Smooth muscle cell (in vitro differentiated cells): ENCODE measurements at regions not wholly inside any gene's neighbourhood (a gene's known extent, or its start where the extent isn't known, plus 50 kb on each side); places are given as distances from the start of the nearest gene placed in this dataset.
"Not testable (repeated sequence)": the region's sequence is repeated elsewhere in the genome, so short reads cannot be mapped to it uniquely, and the experiment has no call there.

Experiments used
- DNase-seq: peaks from one replicate; lab custom pipeline; 2025; ENCODE audit not compliant: unreplicated experiment; lab: John Stamatoyannopoulos, UW
- H2AFZ ChIP-seq: fragments of 200-600 bp; sonication (generic); 2 replicates; pipeline ENCODE4 v1.6.0; 2016; ENCODE audit warnings: antibody characterized with exemption, low read depth, mild to moderate bottlenecking
- H3F3A ChIP-seq: fragments of 200-600 bp; sonication (generic); 2 replicates; pipeline ENCODE4 v1.6.0; 2017; ENCODE audit warnings: antibody characterized with exemption, low read depth
- H3K27ac ChIP-seq: fragments of 200-600 bp; sonication (generic); 2 replicates; pipeline ENCODE4 v1.5.1; 2016; ENCODE audit warnings: low read depth, mild to moderate bottlenecking
- H3K27me3 ChIP-seq: fragments of 200-600 bp; sonication (generic); 2 replicates; pipeline ENCODE4 v1.6.1; 2016; ENCODE audit warnings: low read depth, mild to moderate bottlenecking
- H3K36me3 ChIP-seq: fragments of 200-600 bp; sonication (generic); 2 replicates; pipeline ENCODE4 v1.5.1; 2016; ENCODE audit warnings: low read depth
- H3K4me1 ChIP-seq: fragments of 200-600 bp; sonication (generic); 2 replicates; pipeline ENCODE4 v1.5.1; 2016; ENCODE audit warnings: low read depth
- H3K4me2 ChIP-seq: fragments of 200-600 bp; sonication (generic); 2 replicates; pipeline ENCODE4 v1.6.0; 2016; ENCODE audit warnings: mild to moderate bottlenecking
- H3K4me3 ChIP-seq: fragments of 200-600 bp; sonication (generic); 2 replicates; pipeline ENCODE4 v1.5.1; 2016; ENCODE audit warnings: mild to moderate bottlenecking
- H3K79me2 ChIP-seq: fragments of 200-600 bp; sonication (generic); 2 replicates; pipeline ENCODE4 v1.6.0; 2016; ENCODE audit warnings: low read depth, mild to moderate bottlenecking
- H3K9ac ChIP-seq: fragments of 200-600 bp; sonication (generic); 2 replicates; pipeline ENCODE4 v1.6.0; 2016; ENCODE audit warnings: low read depth
- H3K9me3 ChIP-seq: fragments of 200-600 bp; sonication (generic); replicated peaks from 2 replicates; pipeline ENCODE4 v1.5.1; 2016; ENCODE audit warnings: low read depth
- H4K20me1 ChIP-seq: fragments of 200-600 bp; sonication (generic); 2 replicates; pipeline ENCODE4 v1.6.0; 2016; ENCODE audit warnings: low read depth
- WGBS: methylation state at CpG from one replicate; pipeline ENCODE4 v1.1.7; 2016; ENCODE audit warnings: low lambda C conversion rate; 5-methylcytosine and 5-hydroxymethylcytosine counted together

DNA sequence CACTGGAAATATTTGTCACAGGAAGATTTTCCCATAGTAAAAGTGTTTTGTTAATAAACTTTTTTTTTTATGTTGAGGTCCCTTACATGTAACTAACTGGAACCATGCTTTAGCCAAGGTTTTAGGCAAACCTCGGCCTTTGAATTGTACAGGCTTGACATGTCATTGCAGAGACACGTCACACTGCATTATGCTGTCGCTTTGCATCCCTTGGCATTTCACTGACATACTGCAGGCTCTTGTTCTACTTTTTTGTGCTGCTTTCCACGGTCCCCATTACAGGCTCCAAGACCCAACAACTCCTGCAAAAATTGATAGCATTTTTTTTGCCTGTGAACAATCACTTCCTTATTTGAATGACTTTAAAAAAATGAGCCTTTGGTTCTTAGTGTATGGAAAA is 112.5 kb upstream of the POMZP3 start:
- not testable (repeated sequence) for H3K27me3 ChIP-seq, H2AFZ ChIP-seq, H3F3A ChIP-seq, H4K20me1 ChIP-seq, H3K4me3 ChIP-seq, H3K9ac ChIP-seq, H3K27ac ChIP-seq, H3K9me3 ChIP-seq, H3K36me3 ChIP-seq, H3K4me2 ChIP-seq, DNase-seq, H3K79me2 ChIP-seq, H3K4me1 ChIP-seq
- WGBS: 31% methylated on average over 4 of the region's 4 CpGs

DNA sequence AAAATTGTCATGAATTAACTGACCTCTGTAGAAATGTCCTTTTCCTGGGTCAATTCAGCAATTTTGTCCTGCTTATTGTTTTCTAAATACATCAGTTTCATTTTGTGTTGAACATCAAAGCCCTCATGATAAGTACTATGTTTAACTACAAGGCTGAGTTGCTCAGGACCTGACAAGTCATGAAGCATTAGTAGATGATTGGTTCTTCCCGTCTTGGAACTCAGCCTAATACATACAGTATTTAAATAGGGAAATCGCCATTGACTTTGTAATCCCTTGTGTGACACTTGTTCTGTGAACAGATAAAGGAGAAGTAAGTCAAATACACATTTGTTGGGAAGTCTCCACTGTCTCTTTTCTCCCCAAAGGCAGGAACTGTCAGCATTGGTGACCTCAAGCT is 109.6 kb upstream of the POMZP3 start:
- H3K27ac ChIP-seq, H3K9me3 ChIP-seq, H3K36me3 ChIP-seq, H3K4me1 ChIP-seq, H4K20me1 ChIP-seq, H3K4me3 ChIP-seq, DNase-seq, H2AFZ ChIP-seq, H3K9ac ChIP-seq, H3K4me2 ChIP-seq, H3F3A ChIP-seq, H3K79me2 ChIP-seq, H3K27me3 ChIP-seq: not testable (repeated sequence)
- 76% methylated on average over 2 of the region's 2 CpGs for WGBS

DNA sequence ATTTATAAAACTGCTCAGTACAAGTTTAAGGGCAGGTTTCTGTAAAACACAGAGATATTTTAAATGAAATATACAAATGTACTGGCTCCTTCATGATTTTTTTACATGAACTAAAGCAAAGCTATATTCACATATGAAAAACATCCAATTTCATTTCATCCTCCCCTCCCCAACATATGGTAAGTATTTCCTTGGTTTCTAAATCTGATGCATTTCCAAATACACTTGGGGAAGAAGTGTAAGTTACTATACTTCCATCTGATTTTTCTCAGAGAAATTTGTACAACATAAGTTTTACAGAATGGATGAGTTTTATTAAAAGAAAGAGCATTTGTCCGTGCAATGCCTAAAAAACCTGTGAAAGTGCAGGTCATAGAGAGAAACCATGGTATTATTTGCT is 109.0 kb upstream of the POMZP3 start:
- not testable (repeated sequence) for H3K4me3 ChIP-seq, H3K27ac ChIP-seq, DNase-seq, H3K4me1 ChIP-seq, H3K9me3 ChIP-seq, H2AFZ ChIP-seq, H3K4me2 ChIP-seq, H4K20me1 ChIP-seq, H3K36me3 ChIP-seq, H3K27me3 ChIP-seq, H3F3A ChIP-seq, H3K79me2 ChIP-seq, H3K9ac ChIP-seq
- WGBS: 93% methylated on average over 1 of the region's 1 CpG

DNA sequence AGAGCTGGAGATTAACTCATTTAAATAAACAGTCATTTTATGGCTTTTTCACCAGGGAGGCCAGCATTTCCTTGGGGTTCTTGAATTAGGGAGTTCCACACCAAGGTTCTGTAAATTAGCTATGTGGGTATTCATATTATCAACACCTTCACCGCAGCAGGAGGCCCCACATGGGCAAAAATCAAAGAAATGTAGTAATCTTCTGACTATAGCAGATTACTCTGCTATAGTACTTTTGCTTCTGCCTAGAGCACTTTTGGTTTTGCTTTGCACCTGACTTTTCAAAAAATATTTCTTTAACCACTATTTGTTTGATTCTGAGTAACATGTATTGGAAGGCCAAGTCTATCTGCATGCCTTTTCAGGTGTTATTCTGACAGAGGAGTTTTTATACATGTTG is 108.6 kb upstream of the POMZP3 start:
- H3K36me3 ChIP-seq, H3F3A ChIP-seq, H4K20me1 ChIP-seq, H3K4me3 ChIP-seq, H3K79me2 ChIP-seq, H3K9me3 ChIP-seq, H3K27ac ChIP-seq, H3K9ac ChIP-seq, H3K4me1 ChIP-seq, H3K4me2 ChIP-seq, H3K27me3 ChIP-seq, DNase-seq, H2AFZ ChIP-seq: not testable (repeated sequence)
- WGBS: 100% methylated on average over 1 of the region's 1 CpG

DNA sequence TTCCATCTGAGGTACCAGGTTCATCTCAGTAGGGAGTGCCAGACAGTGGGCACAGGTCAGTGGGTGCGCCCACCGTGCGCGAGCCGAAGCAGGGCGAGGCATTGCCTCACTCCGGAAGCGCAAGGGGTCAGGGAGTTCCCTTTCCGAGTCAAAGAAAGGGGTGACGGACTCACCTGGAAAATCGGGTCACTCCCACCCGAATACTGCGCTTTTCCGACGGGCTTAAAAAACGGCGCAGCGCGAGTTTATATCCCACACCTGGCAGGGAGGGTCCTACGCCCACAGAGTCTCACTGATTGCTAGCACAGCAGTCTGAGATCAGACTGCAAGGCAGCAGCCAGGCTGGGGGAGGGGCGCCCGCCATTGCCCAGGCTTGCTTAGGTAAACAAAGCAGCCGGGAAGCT is 101.5 kb upstream of the POMZP3 start:
- not testable (repeated sequence) for H3K9me3 ChIP-seq, H3K4me1 ChIP-seq, H3K9ac ChIP-seq, H3K27ac ChIP-seq, H3K27me3 ChIP-seq, H3K79me2 ChIP-seq, DNase-seq, H3K36me3 ChIP-seq, H3F3A ChIP-seq, H4K20me1 ChIP-seq
- 57% methylated on average over 23 of the region's 23 CpGs for WGBS
- Histone ChIP-seq H2AFZ (peak overlapping the region; percentile 81), H3K4me2 (peak overlapping the region; percentile 60), H3K4me3 (peak overlapping the region; percentile 34)

DNA sequence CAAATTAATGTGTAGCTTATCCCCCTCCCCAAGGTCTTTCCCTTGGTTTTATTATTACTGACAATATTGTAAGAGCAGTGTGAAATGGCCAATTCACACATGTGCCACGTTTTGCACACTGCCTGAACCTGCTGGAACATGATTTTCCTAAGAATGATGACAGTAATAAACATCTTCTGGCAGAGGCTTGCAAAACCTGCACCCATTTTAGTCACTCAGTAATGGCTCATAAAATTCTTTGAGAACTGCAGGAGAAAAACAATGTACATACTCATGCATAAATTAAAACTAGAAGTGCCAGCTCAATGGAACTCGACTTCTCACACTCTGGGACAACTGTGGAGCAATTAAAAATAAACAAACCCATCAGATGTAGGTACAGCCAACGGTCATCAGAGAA is 96.8 kb upstream of the POMZP3 start:
- not testable (repeated sequence) for H3K27ac ChIP-seq, H3K9me3 ChIP-seq, H3K36me3 ChIP-seq, H3K4me1 ChIP-seq, H3K4me3 ChIP-seq, H2AFZ ChIP-seq, H3K27me3 ChIP-seq, H3K79me2 ChIP-seq, H3F3A ChIP-seq, H3K4me2 ChIP-seq, H3K9ac ChIP-seq, H4K20me1 ChIP-seq, DNase-seq
- 51% methylated on average over 2 of the region's 3 CpGs for WGBS

DNA sequence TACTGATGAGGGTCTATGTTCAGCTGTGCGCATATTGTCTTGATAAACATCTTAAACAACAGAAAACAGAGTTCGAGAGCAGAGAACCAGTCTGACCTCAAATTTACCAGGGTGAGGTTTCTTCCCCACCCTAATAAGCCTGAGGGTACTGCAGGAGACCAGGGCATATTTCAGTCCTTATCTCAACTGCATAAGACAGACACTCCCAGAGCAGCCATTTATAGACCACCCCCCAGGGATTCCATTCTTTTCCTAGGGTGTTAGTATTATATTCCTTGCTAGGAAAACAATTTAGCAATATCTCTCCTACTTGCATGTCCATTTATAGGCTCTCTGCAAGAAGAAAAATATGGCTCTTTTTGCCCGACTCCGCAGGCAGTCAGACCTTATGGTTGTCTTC is 89.5 kb upstream of the POMZP3 start:
- 93% methylated on average over 4 of the region's 4 CpGs for WGBS
- H3F3A ChIP-seq, H3K9ac ChIP-seq, H3K9me3 ChIP-seq, DNase-seq, H3K4me1 ChIP-seq, H3K36me3 ChIP-seq, H3K79me2 ChIP-seq, H3K27me3 ChIP-seq, H2AFZ ChIP-seq, H3K27ac ChIP-seq, H3K4me3 ChIP-seq, H4K20me1 ChIP-seq, H3K4me2 ChIP-seq: not testable (repeated sequence)

DNA sequence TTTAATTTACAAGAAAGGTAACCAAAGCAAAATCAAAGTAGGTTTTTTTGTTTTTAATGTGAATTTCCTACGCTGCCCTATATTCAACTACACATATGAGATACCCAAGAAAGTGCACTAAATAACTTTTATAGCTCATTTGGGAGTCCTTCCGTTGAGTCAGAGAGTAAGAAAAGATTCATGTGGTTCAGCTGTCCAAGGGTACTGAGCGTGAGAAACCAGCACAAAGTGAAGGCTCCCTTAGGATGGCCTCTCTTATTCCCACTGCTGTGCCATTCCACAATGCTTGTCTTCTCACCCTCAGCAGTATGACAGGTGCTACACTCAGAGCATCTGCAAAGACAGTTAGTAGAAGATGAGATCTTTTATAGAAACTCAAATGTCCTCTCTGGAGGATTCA is 85.8 kb upstream of the POMZP3 start:
- H3K4me2 ChIP-seq, H3K9ac ChIP-seq, H3K4me3 ChIP-seq, H3K9me3 ChIP-seq, H3K4me1 ChIP-seq, H3K27me3 ChIP-seq, H3F3A ChIP-seq, H3K36me3 ChIP-seq, H3K79me2 ChIP-seq, H4K20me1 ChIP-seq, DNase-seq, H2AFZ ChIP-seq, H3K27ac ChIP-seq: not testable (repeated sequence)
- 87% methylated on average over 3 of the region's 3 CpGs for WGBS

DNA sequence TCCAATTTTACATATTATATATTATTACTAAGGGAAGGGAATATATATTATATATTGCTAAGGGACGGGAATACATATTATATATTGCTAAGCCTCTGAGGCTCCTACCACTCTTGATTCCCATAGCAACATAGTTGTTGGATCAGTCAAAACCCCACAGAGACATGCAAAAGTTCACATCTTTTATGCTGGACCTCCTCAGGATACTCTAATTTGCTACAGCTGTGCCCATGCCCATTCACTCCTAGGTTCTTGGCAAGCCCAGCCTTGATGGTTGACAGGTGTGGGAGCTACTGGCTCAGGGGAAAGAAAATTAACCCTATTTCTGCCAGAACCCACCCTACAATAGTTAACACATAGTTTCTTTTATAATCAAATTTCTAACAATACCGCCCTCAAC is 84.6 kb upstream of the POMZP3 start:
- H3K9me3 ChIP-seq, H3K4me3 ChIP-seq, H3K36me3 ChIP-seq, H3K4me2 ChIP-seq, H3K27ac ChIP-seq, H3K79me2 ChIP-seq, H3K9ac ChIP-seq, H3K4me1 ChIP-seq, H3F3A ChIP-seq, H4K20me1 ChIP-seq, H2AFZ ChIP-seq, H3K27me3 ChIP-seq, DNase-seq: not testable (repeated sequence)
- WGBS: 97% methylated on average over 2 of the region's 2 CpGs
